Mucosa of descending colon (tissue), 3 donors: ENCODE measurements at regions not wholly inside any gene's neighbourhood (a gene's known extent, or its start where the extent isn't known, plus 50 kb on each side); places are given as distances from the start of the nearest gene placed in this dataset.

Experiments used
- ATAC-seq: fragments of 200-7000 bp; cut with Tn5 transposase; one replicate; pipeline ENCODE4 v1.9.1; 2020; ENCODE audit warnings: mild to moderate bottlenecking, moderate library complexity
- DNase-seq, 3 donors: peaks; one replicate each; pipeline ENCODE4 v3.0.0-alpha.2; 2020
- H3K36me3 ChIP-seq: fragments of 200-600 bp; one replicate; pipeline ENCODE4 v1.8.0; 2021; ENCODE audit warnings: low read depth, mild to moderate bottlenecking
- H3K4me1 ChIP-seq: fragments of 200-600 bp; one replicate; pipeline ENCODE4 v1.8.0; 2021; ENCODE audit warnings: low read depth, mild to moderate bottlenecking
- H3K4me3 ChIP-seq: fragments of 200-600 bp; one replicate; pipeline ENCODE4 v1.8.0; 2021; ENCODE audit warnings: mild to moderate bottlenecking
- H3K9me3 ChIP-seq: fragments of 200-600 bp; one replicate; pipeline ENCODE4 v1.8.0; 2021; ENCODE audit warnings: mild to moderate bottlenecking
- CTCF ChIP-seq: fragments of 200-600 bp; IDR thresholded peaks from one replicate; pipeline ENCODE4 v1.8.0; 2022; ENCODE audit warnings: antibody characterized with exemption, mild to moderate bottlenecking
- intact Hi-C, 2 donors: fragments of 100-400 bp; cut with DNase I in 1 of 2; cut with micrococcal nuclease in 1 of 2; formaldehyde crosslinking; loops; one replicate each; pipeline versions ENCODE4 v1.11.0 to v1.11.1; 2022; cut with DNase I, micrococcal nuclease
- donor health status: DM: no; HTN: no; CAD: no; lungs with moderate emphysema.
- donor health status: DM: no; HTN: no; CAD: no.
- donor health status: DM: no; HTN: yes; CAD: no.

GRCh38 chr5:103428923-103429322 lies 133.7 kb downstream of the NUDT12 start:
- ATAC-seq: no peak
- intact Hi-C loops: no loop called here
- Histone ChIP-seq H3K9me3 (no peaks in the 10 kb centered on the region), H3K4me3 (no peak overlapping the region), H3K4me1 (no peaks in the 10 kb centered on the region), H3K36me3 (no peaks in the 10 kb centered on the region)
- TF ChIP-seq CTCF: no peak
- DNase-seq: no peak

- Histone ChIP-seq H3K36me3 (no peaks in the 10 kb centered on the region), H3K4me3 (no peak overlapping the region), H3K4me1 (no peaks in the 10 kb centered on the region), H3K9me3 (no peaks in the 10 kb centered on the region)
- ATAC-seq (no peak), DNase-seq (no peak)
- intact Hi-C loops: no loop called here
- TF ChIP-seq CTCF: no peak
These were observed 134.1 kb downstream of the NUDT12 start for GRCh38 chr5:103428411-103428871.

GRCh38 chr5:103427326-103427725 lies 135.3 kb downstream of the NUDT12 start:
- intact Hi-C loops: no loop called here
- Histone ChIP-seq H3K36me3 (no peaks in the 10 kb centered on the region), H3K4me3 (no peak overlapping the region), H3K4me1 (peaks cover under 1% of the 10 kb centered on the region), H3K9me3 (no peaks in the 10 kb centered on the region)
- no peak for TF ChIP-seq CTCF
- no peak for ATAC-seq
- no peak for DNase-seq

DNA sequence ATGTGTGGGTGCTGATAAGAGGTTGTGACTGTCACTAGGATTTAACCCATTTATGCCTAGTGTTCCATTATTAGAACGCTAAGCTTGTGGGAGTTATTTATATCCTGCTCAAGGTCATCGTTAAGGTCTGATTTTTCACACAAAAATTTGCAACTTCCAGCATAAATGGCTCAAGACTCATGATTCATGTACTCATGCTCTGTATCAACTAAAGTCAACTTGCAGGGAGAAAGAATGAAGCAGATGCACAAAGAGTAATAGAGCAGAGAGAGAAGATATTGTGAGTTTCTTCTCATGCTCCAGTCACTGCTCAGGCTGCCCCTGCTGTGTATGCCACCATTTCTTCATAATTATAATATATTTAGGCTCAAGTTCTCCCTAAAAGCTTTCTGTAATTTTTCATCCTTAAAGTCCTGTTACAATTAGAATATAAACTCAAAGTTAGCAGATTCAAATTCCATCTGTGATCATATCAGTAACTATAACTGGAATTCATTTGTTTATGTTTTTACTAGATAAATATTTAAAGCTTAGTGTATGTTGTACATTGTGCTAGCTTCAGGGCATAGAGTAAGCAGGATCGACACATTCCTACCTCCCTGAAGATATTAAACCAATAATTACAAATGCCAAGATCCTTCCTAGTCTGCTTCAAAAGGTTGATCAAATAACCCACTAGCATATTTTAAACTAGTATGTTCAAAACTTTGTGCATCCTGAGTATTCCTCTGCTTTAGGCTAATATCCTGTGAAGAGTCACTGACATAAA lies 136.7 kb downstream of the NUDT12 start:
- DNase-seq (no peak), ATAC-seq (no peak)
- no peak overlapping the region for H3K4me3 ChIP-seq
- H3K36me3 ChIP-seq: no peaks in the 10 kb centered on the region
- no peaks in the 10 kb centered on the region for H3K9me3 ChIP-seq
- intact Hi-C loops: no loop called here
- H3K4me1 ChIP-seq: peaks cover 5% of the 10 kb centered on the region
- no peak for TF ChIP-seq CTCF

- Histone ChIP-seq H3K4me1 (peaks cover 5% of the 10 kb centered on the region), H3K36me3 (no peaks in the 10 kb centered on the region), H3K9me3 (no peaks in the 10 kb centered on the region), H3K4me3 (no peak overlapping the region)
- ATAC-seq (no peak), DNase-seq (no peak)
- intact Hi-C loops: no loop called here
- no peak for TF ChIP-seq CTCF
These were observed 138.0 kb downstream of the NUDT12 start for GRCh38 chr5:103424453-103425205.
